ENCODE measurements at regions not wholly inside any gene's neighbourhood (a gene's known extent, or its start where the extent isn't known, plus 50 kb on each side); places are given as distances from the start of the nearest gene placed in this dataset.
"Not testable (repeated sequence)": the region's sequence is repeated elsewhere in the genome, so short reads cannot be mapped to it uniquely, and the experiment has no call there.

- peak; percentile 35 for TF ChIP-seq CTCF (IDR thresholded peaks at IDR 0.05; ENCODE audit: unreplicated experiment)
- Mint-ChIP-seq H3K4me3 (ENCODE audit: low read depth) (no peak overlapping the region), H3K4me1 (ENCODE audit: low read depth) (peaks cover 7% of the 10 kb centered on the region), H3K36me3 (ENCODE audit: insufficient read depth) (peaks cover 1% of the 10 kb centered on the region), H3K9me3 (ENCODE audit: low read depth) (peaks cover 3% of the 10 kb centered on the region), H3K27ac (no peak overlapping the region), H3K27me3 (no peaks in the 10 kb centered on the region)
- no peak for DNase-seq (ENCODE audit: low spot score, unreplicated experiment)
Observed at GRCh38 chr5:96175090-96175489, 213.4 kb upstream of the ELL2 start.

DNA sequence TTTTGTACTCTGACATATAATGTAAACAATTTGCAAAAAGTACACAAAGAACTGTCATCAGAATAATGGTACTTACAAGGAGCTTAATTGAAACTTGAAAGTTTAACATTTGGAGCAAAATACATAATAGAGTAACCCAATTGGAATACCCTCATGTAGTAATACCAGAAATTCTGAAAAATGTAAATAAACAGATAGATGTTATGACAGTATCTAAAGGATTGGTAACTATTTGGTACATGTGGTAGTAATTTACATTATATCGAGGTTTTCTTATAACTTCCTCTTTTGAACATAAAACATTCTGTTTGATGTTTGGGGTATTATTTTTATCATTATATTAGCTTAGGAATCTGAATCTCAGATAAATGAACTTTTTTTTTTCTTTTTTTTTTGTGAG lies 211.7 kb upstream of the ELL2 start:
- Mint-ChIP-seq H3K27me3 (no peaks in the 10 kb centered on the region), H3K9me3 (ENCODE audit: low read depth) (no peaks in the 10 kb centered on the region), H3K4me3 (ENCODE audit: low read depth) (no peak overlapping the region), H3K36me3 (ENCODE audit: insufficient read depth) (peaks cover 1% of the 10 kb centered on the region), H3K4me1 (ENCODE audit: low read depth) (peaks cover 5% of the 10 kb centered on the region), H3K27ac (no peak overlapping the region)
- no peak for DNase-seq (ENCODE audit: low spot score, unreplicated experiment)
- TF ChIP-seq CTCF (IDR thresholded peaks at IDR 0.05; ENCODE audit: unreplicated experiment), result no peak

GRCh38 chr5:96172436-96172835 lies 210.8 kb upstream of the ELL2 start:
- Mint-ChIP-seq H3K4me3 (ENCODE audit: low read depth) (no peak overlapping the region), H3K36me3 (ENCODE audit: insufficient read depth) (peaks cover 1% of the 10 kb centered on the region), H3K4me1 (ENCODE audit: low read depth) (peaks cover under 1% of the 10 kb centered on the region), H3K27me3 (no peaks in the 10 kb centered on the region), H3K27ac (no peak overlapping the region), H3K9me3 (ENCODE audit: low read depth) (no peaks in the 10 kb centered on the region)
- no peak for DNase-seq (ENCODE audit: low spot score, unreplicated experiment)
- no peak for TF ChIP-seq CTCF (IDR thresholded peaks at IDR 0.05; ENCODE audit: unreplicated experiment)

- H3K27ac Mint-ChIP-seq; H3K9me3 Mint-ChIP-seq (ENCODE audit: low read depth): not testable (repeated sequence)
Observed at GRCh38 chr5:96171973-96172372, 210.3 kb upstream of the ELL2 start.

GRCh38 chr5:96170481-96171125 lies 209.0 kb upstream of the ELL2 start:
- H3K27ac Mint-ChIP-seq; H3K36me3 Mint-ChIP-seq (ENCODE audit: insufficient read depth); H3K4me1 Mint-ChIP-seq (ENCODE audit: low read depth); DNase-seq (ENCODE audit: low spot score, unreplicated experiment); H3K27me3 Mint-ChIP-seq; H3K4me3 Mint-ChIP-seq (ENCODE audit: low read depth); H3K9me3 Mint-ChIP-seq (ENCODE audit: low read depth): not testable (repeated sequence)

More at GRCh38 chr5:96171973-96172372, 210.3 kb upstream of the ELL2 start:
- not testable (repeated sequence) for H3K4me3 Mint-ChIP-seq (ENCODE audit: low read depth); DNase-seq (ENCODE audit: low spot score, unreplicated experiment); H3K4me1 Mint-ChIP-seq (ENCODE audit: low read depth); H3K36me3 Mint-ChIP-seq (ENCODE audit: insufficient read depth); H3K27me3 Mint-ChIP-seq

DNA sequence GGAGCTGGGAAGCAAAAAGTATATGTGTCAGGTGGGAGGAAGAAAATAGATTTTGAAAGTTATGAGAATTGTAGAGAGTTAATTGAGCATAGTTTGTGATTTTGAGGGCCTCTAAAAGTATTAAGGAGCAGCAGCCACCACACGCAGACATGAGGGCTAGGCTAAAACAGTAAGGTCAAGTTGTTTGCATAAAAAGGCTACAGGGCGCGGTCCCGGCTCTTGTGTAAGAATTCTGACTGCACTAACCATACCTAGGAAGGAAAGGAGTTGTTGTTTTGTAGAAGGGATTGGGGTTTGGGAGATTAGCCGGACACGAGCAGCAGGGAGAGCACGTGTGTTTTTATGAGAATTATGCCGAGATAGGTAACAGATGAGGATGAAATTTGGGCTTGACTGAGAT lies 207.2 kb upstream of the ELL2 start:
- not testable (repeated sequence) for H3K4me1 Mint-ChIP-seq (ENCODE audit: low read depth); H3K4me3 Mint-ChIP-seq (ENCODE audit: low read depth); DNase-seq (ENCODE audit: low spot score, unreplicated experiment); H3K27me3 Mint-ChIP-seq; H3K9me3 Mint-ChIP-seq (ENCODE audit: low read depth); H3K27ac Mint-ChIP-seq; H3K36me3 Mint-ChIP-seq (ENCODE audit: insufficient read depth)

DNA sequence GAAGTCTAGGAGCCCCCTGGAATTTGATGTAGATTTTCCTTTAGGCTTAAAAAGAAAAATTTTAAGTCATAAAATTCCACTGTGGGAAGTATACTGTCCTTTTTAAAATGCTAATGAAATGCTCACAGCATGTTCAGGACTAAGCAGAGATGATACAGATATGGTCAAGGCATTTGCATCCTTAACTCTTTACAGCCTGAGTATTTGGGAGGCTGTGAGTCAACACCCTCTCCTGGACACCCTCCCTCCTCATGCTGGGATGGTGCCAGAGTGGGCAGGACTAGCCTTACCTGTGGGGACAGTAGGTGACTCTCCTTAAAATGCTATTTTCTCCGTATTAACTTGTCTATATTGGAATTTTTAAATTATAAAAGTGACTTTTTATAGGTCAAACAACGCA lies 197.4 kb upstream of the ELL2 start:
- Mint-ChIP-seq H3K27me3 (no peaks in the 10 kb centered on the region), H3K9me3 (ENCODE audit: low read depth) (peaks cover 9% of the 10 kb centered on the region), H3K36me3 (ENCODE audit: insufficient read depth) (no peaks in the 10 kb centered on the region), H3K4me3 (ENCODE audit: low read depth) (no peak overlapping the region), H3K4me1 (ENCODE audit: low read depth) (peaks cover 11% of the 10 kb centered on the region), H3K27ac (no peak overlapping the region)
- DNase-seq (ENCODE audit: low spot score, unreplicated experiment), result no peak
- TF ChIP-seq CTCF (IDR thresholded peaks at IDR 0.05; ENCODE audit: unreplicated experiment), result no peak
